Thyroid gland (tissue), 4 donors: ENCODE measurements at regions not wholly inside any gene's neighbourhood (a gene's known extent, or its start where the extent isn't known, plus 50 kb on each side); places are given as distances from the start of the nearest gene placed in this dataset.

Experiments used
- CTCF ChIP-seq, 6 experiments: fragments of 200-600 bp in 3 of 6; fragments of 450-650 bp in 3 of 6; sonication (generic) in 3 of 6; IDR thresholded peaks; one replicate each; pipeline ENCODE4 v1.5.1; 2016 to 2019; ENCODE audit warnings: antibody characterized with exemption in 6 of 6, mild to moderate bottlenecking in 2 of 6, inconsistent platforms in 1 of 6, moderate library complexity in 1 of 6
- POLR2A ChIP-seq, 2 donors: fragments of 450-650 bp; IDR thresholded peaks; one replicate each; pipeline ENCODE4 v1.6.1; 2017; ENCODE audit warnings: antibody characterized with exemption in 2 of 2, mild to moderate bottlenecking in 2 of 2, moderate library complexity in 1 of 2

GRCh38 chr21:18157406-18157805 lies 87.2 kb upstream of the CHODL start:
- no peak for TF ChIP-seq CTCF (IDR thresholded peaks at IDR 0.05)
- no peak for TF ChIP-seq POLR2A (IDR thresholded peaks at IDR 0.05)
